K562 (cell line): ENCODE measurements at regions not wholly inside any gene's neighbourhood (a gene's known extent, or its start where the extent isn't known, plus 50 kb on each side); places are given as distances from the start of the nearest gene placed in this dataset.

Experiments
- ATAC-seq: fragments of 200-7000 bp; cut with Tn5 transposase; 3 replicates; pipeline ENCODE4 v1.9.1; 2020; ENCODE audit warnings: moderate library complexity
- BruUV-seq: library from RNA; stranded (reverse); fragments of 400-500 nt; replicated peaks from 2 replicates; lab custom pipeline; 2021; lab: Mats Ljungman, UMichigan
- CTCF ChIA-PET: fragments of 300-600 bp; formaldehyde crosslinking; extraction: SDS; loops from one replicate; lab custom pipeline; 2021; ENCODE audit warnings: low intra/inter-chr PET ratio; lab: Yijun Ruan, JAX
- POLR2A ChIA-PET: fragments of 300-600, 350-650 bp; sonication (Branson Sonifier 250); formaldehyde crosslinking; extraction: SDS; loops from one replicate; lab custom pipeline; 2021; ENCODE audit warnings: antibody characterized with exemption, inconsistent platforms; lab: Yijun Ruan, JAX
- DNase-seq, 4 experiments: peaks; one replicate each; pipeline versions ENCODE4 v3.0.0 to v3.0.0-alpha.2; 2011 to 2018; ENCODE audit warnings: low spot score in 3 of 4, mixed read lengths in 3 of 4; ENCODE audit errors: extremely low read depth in 1 of 4
- FAIRE-seq: peaks from 2 replicates; lab custom pipeline; 2011; peaks lifted over from hg19 to GRCh38; lab: Jason Lieb, UNC
- H2AFZ ChIP-seq: 2 replicates; pipeline ENCODE4 v1.6.0; 2011; ENCODE audit warnings: low read depth, low read length, control low read depth, inconsistent platforms
- H3K27ac ChIP-seq: fragments of 200-600 bp; 3 replicates; pipeline ENCODE4 v1.8.0; 2011; ENCODE audit warnings: low read depth, mild to moderate bottlenecking, control low read depth, inconsistent platforms, low read length, moderate library complexity, mixed read lengths; ENCODE audit errors: extremely low read depth
- H3K27me3 ChIP-seq, 2 experiments: fragments of 300-600 bp in 1 of 2; 2 replicates in 1 of 2; 3 replicates in 1 of 2; pipeline versions ENCODE4 v1.6.0 to v1.8.0; 2011; ENCODE audit warnings: inconsistent platforms in 2 of 2, low read length in 2 of 2, mild to moderate bottlenecking in 1 of 2, mixed read lengths in 1 of 2, moderate library complexity in 1 of 2; ENCODE audit not compliant: control insufficient read depth in 2 of 2, insufficient read depth in 2 of 2
- H3K36me3 ChIP-seq: fragments of 300-600 bp; 3 replicates; pipeline ENCODE4 v1.8.0; 2011; ENCODE audit warnings: mild to moderate bottlenecking, low read length, inconsistent platforms; ENCODE audit not compliant: control insufficient read depth, insufficient read depth
- H3K4me1 ChIP-seq, 2 experiments: fragments of 200-600 bp in 1 of 2; replicated peaks in 1 of 2; 2 replicates in 1 of 2; 3 replicates in 1 of 2; pipeline versions ENCODE4 v1.5.1 to v1.8.0; 2011; ENCODE audit warnings: inconsistent platforms in 2 of 2, low read length in 2 of 2, mild to moderate bottlenecking in 1 of 2, mixed read lengths in 1 of 2, moderate library complexity in 1 of 2; ENCODE audit not compliant: control insufficient read depth in 2 of 2, insufficient read depth in 2 of 2
- H3K4me2 ChIP-seq: 2 replicates; pipeline ENCODE4 v1.6.1; 2011; ENCODE audit warnings: low read length, control low read depth, inconsistent platforms, mixed read lengths; ENCODE audit not compliant: insufficient read depth
- H3K4me3 ChIP-seq: fragments of 200-600 bp; sonication (generic), shearing (Covaris generic); 2 replicates; pipeline ENCODE4 v1.5.1; 2016; ENCODE audit warnings: control low read depth, inconsistent platforms
- H3K79me2 ChIP-seq: fragments of 200-600 bp; 3 replicates; pipeline ENCODE4 v1.8.0; 2011; ENCODE audit warnings: low read length, inconsistent platforms; ENCODE audit not compliant: control insufficient read depth, insufficient read depth
- H3K9ac ChIP-seq, 2 experiments: 2 replicates each; pipeline versions ENCODE4 v1.6.0 to v1.6.1; 2011; ENCODE audit warnings: low read depth in 2 of 2, low read length in 2 of 2, control low read depth in 1 of 2, inconsistent platforms in 1 of 2, mild to moderate bottlenecking in 1 of 2, mixed read lengths in 1 of 2; ENCODE audit not compliant: insufficient read depth in 1 of 2
- H3K9me1 ChIP-seq: one replicate; pipeline ENCODE4 v1.6.0; 2011; ENCODE audit warnings: inconsistent platforms, mild to moderate bottlenecking, low read length, moderate library complexity; ENCODE audit not compliant: control insufficient read depth, insufficient read depth
- H3K9me3 ChIP-seq: replicated peaks from 2 replicates; pipeline ENCODE4 v1.5.1; 2011; ENCODE audit warnings: low read depth, low read length, inconsistent platforms; ENCODE audit not compliant: control insufficient read depth, insufficient read depth
- H4K20me1 ChIP-seq: replicated peaks from 2 replicates; pipeline ENCODE4 v1.6.1; 2011; ENCODE audit warnings: low read length, inconsistent platforms, mixed read lengths; ENCODE audit not compliant: control insufficient read depth, insufficient read depth
- ARID2 ChIP-seq: fragments of 450-650 bp; IDR thresholded peaks from 2 replicates; pipeline ENCODE4 v1.6.1; 2017; ENCODE audit warnings: antibody characterized with exemption, mild to moderate bottlenecking
- ERF ChIP-seq: fragments of 450-650 bp; formaldehyde crosslinking; IDR thresholded peaks from 2 replicates; pipeline ENCODE4 v1.4.0; 2020; ENCODE audit warnings: mild to moderate bottlenecking, mixed read lengths
- HDAC1 ChIP-seq, 2 experiments: fragments of 450-650 bp; IDR thresholded peaks; 2 replicates each; pipeline ENCODE4 v1.6.1; 2016 to 2017; ENCODE audit warnings: inconsistent platforms in 1 of 2, mild to moderate bottlenecking in 1 of 2, moderate library complexity in 1 of 2
- KHSRP ChIP-seq: fragments of 450-650 bp; IDR thresholded peaks from 2 replicates; pipeline ENCODE4 v1.6.1; 2017
- NFIX ChIP-seq: fragments of 250-450 bp; sonication (Bioruptor Pico); IDR thresholded peaks from 2 replicates; pipeline ENCODE4 v1.4.0; 2020; ENCODE audit warnings: low read depth, mild to moderate bottlenecking, moderate library complexity
- SMARCA5 ChIP-seq: fragments of 450-650 bp; IDR thresholded peaks from 2 replicates; pipeline ENCODE4 v1.6.1; 2016
- SRF ChIP-seq, 2 experiments: fragments of 250-450, 450-650 bp in 1 of 2; sonication (Bioruptor Pico) in 1 of 2; sonication (generic) in 1 of 2; formaldehyde crosslinking; IDR thresholded peaks; 2 replicates each; pipeline versions ENCODE4 v1.5.0 to v1.5.1; 2020 to 2022; ENCODE audit warnings: mild to moderate bottlenecking in 1 of 2, missing genetic modification reagents in 1 of 2
- SRSF9 ChIP-seq: fragments of 200-400 bp; formaldehyde crosslinking; IDR thresholded peaks from 2 replicates; pipeline ENCODE4 v1.6.1; 2017; ENCODE audit warnings: low read depth, low read length, borderline replicate concordance
- TCF15 ChIP-seq: fragments of 250-450 bp; sonication (Bioruptor Pico); IDR thresholded peaks from 2 replicates; pipeline ENCODE4 v1.8.0; 2022; ENCODE audit warnings: moderate library complexity, mild to moderate bottlenecking, inconsistent platforms
- ZBTB12 ChIP-seq: fragments of 250-450 bp; sonication (Bioruptor Pico); IDR thresholded peaks from 2 replicates; pipeline ENCODE4 v1.4.0; 2020
- ZBTB17 ChIP-seq: fragments of 450-650 bp; formaldehyde crosslinking; IDR thresholded peaks from 2 replicates; pipeline ENCODE4 v1.4.0; 2020; ENCODE audit warnings: mild to moderate bottlenecking
- ZNF24 ChIP-seq: fragments of 450-650 bp; IDR thresholded peaks from 2 replicates; pipeline ENCODE4 v1.6.1; 2016
- ZNF586 ChIP-seq: fragments of 450-650 bp; formaldehyde crosslinking; conservative IDR thresholded peaks from 2 replicates; pipeline ENCODE4 v1.4.0; 2020; ENCODE audit warnings: mild to moderate bottlenecking, moderate library complexity
- ZNF717 ChIP-seq: fragments of 250-450 bp; sonication (Bioruptor Pico); IDR thresholded peaks from 2 replicates; pipeline ENCODE4 v1.5.0; 2021
- ZNF79 ChIP-seq: fragments of 250-450 bp; sonication (Bioruptor Pico); IDR thresholded peaks from 2 replicates; pipeline ENCODE4 v1.4.0; 2020; ENCODE audit warnings: low read depth, mild to moderate bottlenecking, moderate library complexity
- WGBS: fragments of 100-300 bp; shearing (Covaris generic); methylation state at CpG from one replicate; pipeline ENCODE4 v1.1.6; 2016; ENCODE audit warnings: low coverage, mixed read lengths; ENCODE audit not compliant: insufficient coverage; ENCODE audit errors: missing lambda C conversion rate; 5-methylcytosine and 5-hydroxymethylcytosine counted together
- in situ Hi-C: fragments of 300-500 bp; cut with MboI; formaldehyde crosslinking; loops from 4 replicates; pipeline ENCODE4 v1.15.0; 2018; ENCODE audit warnings: inconsistent platforms, mixed read lengths
- intact Hi-C: fragments of 100-400 bp; cut with micrococcal nuclease; formaldehyde crosslinking; loops from 2 replicates; pipeline ENCODE4 v1.14.2; 2022

DNA sequence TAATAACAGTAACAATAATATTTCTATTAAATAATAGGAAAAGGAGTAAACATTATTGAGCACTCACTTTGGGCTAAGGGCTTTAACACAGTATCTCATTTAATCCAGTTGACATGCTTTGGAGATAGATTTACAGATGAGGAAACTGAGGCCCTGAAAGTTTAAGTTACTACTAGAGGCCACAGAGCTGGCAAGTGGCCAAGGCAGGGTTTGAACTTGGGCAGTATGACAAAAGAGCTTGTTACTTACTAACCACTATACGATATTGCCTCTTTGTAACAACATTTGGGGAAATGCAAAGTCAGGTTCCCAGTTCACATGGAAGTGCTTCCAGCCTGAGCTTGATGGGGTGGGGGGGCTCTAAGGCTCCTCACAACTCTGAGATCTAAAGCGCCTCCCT lies 149.1 kb upstream of the LMCD1 start:
- intact Hi-C loops, result no loop called here
- H2AFZ ChIP-seq, result no peak overlapping the region
- no peak overlapping the region for H3K4me3 ChIP-seq
- no peaks in the 10 kb centered on the region for H3K27me3 ChIP-seq
- no peaks in the 10 kb centered on the region for H3K9me1 ChIP-seq
- H3K27ac ChIP-seq, result no peak overlapping the region
- no peak overlapping the region for H3K4me2 ChIP-seq
- no peak overlapping the region for H3K9ac ChIP-seq
- ATAC-seq (no peak), FAIRE-seq (no peak), DNase-seq (no peak)
- WGBS, result 0% methylated on average over 2 of the region's 2 CpGs
- H3K36me3 ChIP-seq, result no peaks in the 10 kb centered on the region
- in situ Hi-C loops, result no loop called here
- ChIA-PET POLR2A (no interaction called here), CTCF (no interaction called here)
- H3K4me1 ChIP-seq, result no peaks in the 10 kb centered on the region
- H3K9me3 ChIP-seq, result peaks cover 3% of the 10 kb centered on the region; the same call in 1 of the 2 replicates
- TF ChIP-seq HDAC1 (IDR thresholded peaks at IDR 0.05) (no peak), NFIX (CRISPR knock-in tag) (0 out of 2 replicates have a peak, but pooled peaks have one; percentile 30), ARID2 (no peak)
- H4K20me1 ChIP-seq, result no peaks in the 10 kb centered on the region
- no peaks in the 10 kb centered on the region for H3K79me2 ChIP-seq
- no TSS peak for BruUV-seq

GRCh38 chr3:8353364-8353763 lies 148.3 kb upstream of the LMCD1 start:
- in situ Hi-C loops (no loop called here), intact Hi-C loops (no loop called here)
- no peaks in the 10 kb centered on the region for H3K79me2 ChIP-seq
- no peak overlapping the region for H3K4me3 ChIP-seq
- H3K36me3 ChIP-seq, result no peaks in the 10 kb centered on the region
- no peak for DNase-seq
- no TSS peak for BruUV-seq
- WGBS, result 0% methylated on average over 2 of the region's 2 CpGs
- peaks cover 3% of the 10 kb centered on the region; the same call in 1 of the 2 replicates for H3K9me3 ChIP-seq
- FAIRE-seq, result no peak
- H3K4me2 ChIP-seq, result no peak overlapping the region
- no peak overlapping the region for H2AFZ ChIP-seq
- H4K20me1 ChIP-seq, result no peaks in the 10 kb centered on the region
- no peaks in the 10 kb centered on the region for H3K27me3 ChIP-seq
- no peak for ATAC-seq
- no peak overlapping the region for H3K9ac ChIP-seq
- CTCF ChIA-PET, result no interaction called here
- H3K9me1 ChIP-seq, result no peaks in the 10 kb centered on the region
- H3K27ac ChIP-seq, result no peak overlapping the region
- no peaks in the 10 kb centered on the region for H3K4me1 ChIP-seq
- POLR2A ChIA-PET, result no interaction called here
- TF ChIP-seq KHSRP (no peak), SRF (CRISPR knock-in tag; IDR thresholded peaks at IDR 0.05) (no peak), SMARCA5 (no peak), SRSF9 (no peak), ZBTB12 (CRISPR knock-in tag) (0 out of 2 replicates have a peak, but pooled peaks have one; percentile 31), ZNF717 (CRISPR knock-in tag) (no peak), TCF15 (CRISPR knock-in tag) (no peak), ZNF24 (no peak), ZNF79 (peak; percentile 43; the same call in 1 of the 2 replicates), ERF (peak; percentile 90; the same call in 1 of the 2 replicates), ZNF586 (0 out of 2 replicates have a peak, but pooled peaks have one; percentile 37), ZBTB17 (CRISPR knock-in tag) (peak; percentile 25; the same call in 1 of the 2 replicates)
